WI38 (cell line): ENCODE measurements at regions not wholly inside any gene's neighbourhood (a gene's known extent, or its start where the extent isn't known, plus 50 kb on each side); places are given as distances from the start of the nearest gene placed in this dataset.

Source experiments
- H3K4me3 ChIP-seq: 2 replicates; pipeline ENCODE4 v1.5.1; 2011; ENCODE audit warnings: low read depth, mild to moderate bottlenecking, control low read depth, low read length
- CTCF ChIP-seq: IDR thresholded peaks from 2 replicates; pipeline ENCODE4 v1.5.1; 2012; ENCODE audit warnings: low read depth, mild to moderate bottlenecking, control low read depth, low read length

GRCh38 chr2:225994748-225995405 is 595.4 kb downstream of the NYAP2 start:
- no peak overlapping the region for H3K4me3 ChIP-seq
- TF ChIP-seq CTCF, result no peak

GRCh38 chr2:225993430-225993829 is 593.9 kb downstream of the NYAP2 start:
- no peak for TF ChIP-seq CTCF
- no peak overlapping the region for H3K4me3 ChIP-seq

GRCh38 chr2:225989809-225990208 is 590.3 kb downstream of the NYAP2 start:
- no peak overlapping the region for H3K4me3 ChIP-seq
- no peak for TF ChIP-seq CTCF

- TF ChIP-seq CTCF, result no peak
- H3K4me3 ChIP-seq, result no peak overlapping the region
Measured at GRCh38 chr2:225980372-225980771, 580.9 kb downstream of the NYAP2 start.

- H3K4me3 ChIP-seq, result no peak overlapping the region
- no peak for TF ChIP-seq CTCF
Measured at GRCh38 chr2:225971433-225971832, 571.9 kb downstream of the NYAP2 start.

- no peak overlapping the region for H3K4me3 ChIP-seq
- TF ChIP-seq CTCF, result no peak
Measured at GRCh38 chr2:225948903-225949302, 549.4 kb downstream of the NYAP2 start.

GRCh38 chr2:225938991-225939390 is 539.5 kb downstream of the NYAP2 start:
- TF ChIP-seq CTCF, result no peak
- H3K4me3 ChIP-seq, result no peak overlapping the region
